ENCODE measurements at regions not wholly inside any gene's neighbourhood (a gene's known extent, or its start where the extent isn't known, plus 50 kb on each side); places are given as distances from the start of the nearest gene placed in this dataset.

GRCh38 chr9:89864257-89864656 is 259.4 kb downstream of the GADD45G start:
- TF ChIP-seq CTCF (conservative IDR thresholded peaks at IDR 0.05; ENCODE audit: low read depth, low read length), result no peak
- no peak for TF ChIP-seq EZH2 (IDR thresholded peaks at IDR 0.05; ENCODE audit: borderline replicate concordance, low read depth, low read length, poor library complexity, severe bottlenecking)
- ChIA-PET POLR2A (ENCODE audit: low non-redundant PET) (no interaction called here), CTCF (no interaction called here)
- no peaks in the 10 kb centered on the region for H3K4me1 ChIP-seq (ENCODE audit: insufficient read depth, low read length, poor library complexity, severe bottlenecking)
- H3K27ac ChIP-seq (ENCODE audit: low read depth, low read length, poor library complexity, severe bottlenecking), result no peak overlapping the region
- intact Hi-C loops (cut with micrococcal nuclease; ENCODE audit: unreplicated experiment), result no loop called here
- no peaks in the 10 kb centered on the region for H3K9me3 ChIP-seq (ENCODE audit: low read depth, low read length, poor library complexity, severe bottlenecking)
- H3K4me3 ChIP-seq (ENCODE audit: low read depth, low read length, poor library complexity, severe bottlenecking), result no peak overlapping the region
- DNase-seq (ENCODE audit: low spot score), result no peak
- H3K27me3 ChIP-seq (replicated peaks; ENCODE audit: insufficient read depth, low read depth, low read length, poor library complexity), result no peaks in the 10 kb centered on the region
- no peaks in the 10 kb centered on the region for H3K36me3 ChIP-seq (ENCODE audit: insufficient read depth, low read length, poor library complexity, severe bottlenecking)
- no TSS peak for BruUV-seq (replicated peaks)

GRCh38 chr9:89864731-89865130 is 259.9 kb downstream of the GADD45G start:
- no peak overlapping the region for H3K4me3 ChIP-seq (ENCODE audit: low read depth, low read length, poor library complexity, severe bottlenecking)
- POLR2A ChIA-PET (ENCODE audit: low non-redundant PET), result no interaction called here
- no peaks in the 10 kb centered on the region for H3K4me1 ChIP-seq (ENCODE audit: insufficient read depth, low read length, poor library complexity, severe bottlenecking)
- no peak for TF ChIP-seq EZH2 (IDR thresholded peaks at IDR 0.05; ENCODE audit: borderline replicate concordance, low read depth, low read length, poor library complexity, severe bottlenecking)
- no peak for TF ChIP-seq CTCF (conservative IDR thresholded peaks at IDR 0.05; ENCODE audit: low read depth, low read length)
- H3K9me3 ChIP-seq (ENCODE audit: low read depth, low read length, poor library complexity, severe bottlenecking), result no peaks in the 10 kb centered on the region
- BruUV-seq (replicated peaks), result no TSS peak
- H3K27ac ChIP-seq (ENCODE audit: low read depth, low read length, poor library complexity, severe bottlenecking), result no peak overlapping the region
- DNase-seq (ENCODE audit: low spot score), result no peak
- H3K27me3 ChIP-seq (replicated peaks; ENCODE audit: insufficient read depth, low read depth, low read length, poor library complexity), result no peaks in the 10 kb centered on the region
- H3K36me3 ChIP-seq (ENCODE audit: insufficient read depth, low read length, poor library complexity, severe bottlenecking), result no peaks in the 10 kb centered on the region
- CTCF ChIA-PET, result no interaction called here
- intact Hi-C loops (cut with micrococcal nuclease; ENCODE audit: unreplicated experiment), result no loop called here

- intact Hi-C loops (cut with micrococcal nuclease; ENCODE audit: unreplicated experiment), result no loop called here
- Histone ChIP-seq H3K36me3 (ENCODE audit: insufficient read depth, low read length, poor library complexity, severe bottlenecking) (no peaks in the 10 kb centered on the region), H3K4me1 (ENCODE audit: insufficient read depth, low read length, poor library complexity, severe bottlenecking) (no peaks in the 10 kb centered on the region), H3K27me3 (replicated peaks; ENCODE audit: insufficient read depth, low read depth, low read length, poor library complexity) (no peaks in the 10 kb centered on the region), H3K9me3 (ENCODE audit: low read depth, low read length, poor library complexity, severe bottlenecking) (no peaks in the 10 kb centered on the region), H3K4me3 (ENCODE audit: low read depth, low read length, poor library complexity, severe bottlenecking) (no peak overlapping the region), H3K27ac (ENCODE audit: low read depth, low read length, poor library complexity, severe bottlenecking) (no peak overlapping the region)
- ChIA-PET CTCF (no interaction called here), POLR2A (ENCODE audit: low non-redundant PET) (no interaction called here)
- no peak for DNase-seq (ENCODE audit: low spot score)
- no TSS peak for BruUV-seq (replicated peaks)
- no peak for TF ChIP-seq EZH2 (IDR thresholded peaks at IDR 0.05; ENCODE audit: borderline replicate concordance, low read depth, low read length, poor library complexity, severe bottlenecking)
- TF ChIP-seq CTCF (conservative IDR thresholded peaks at IDR 0.05; ENCODE audit: low read depth, low read length), result no peak
These were observed 260.5 kb downstream of the GADD45G start for GRCh38 chr9:89865357-89865756.
